ENCODE measurements at regions not wholly inside any gene's neighbourhood (a gene's known extent, or its start where the extent isn't known, plus 50 kb on each side); places are given as distances from the start of the nearest gene placed in this dataset.
"Not testable (repeated sequence)": the region's sequence is repeated elsewhere in the genome, so short reads cannot be mapped to it uniquely, and the experiment has no call there.

GRCh38 chr17:30712859-30713258, 111.6 kb downstream of the CRLF3 start:
- DNase-seq (ENCODE audit: low spot score), result not testable (repeated sequence)

- DNase-seq (ENCODE audit: low spot score), result not testable (repeated sequence)
Observed at GRCh38 chr17:30711626-30712507, 112.6 kb downstream of the CRLF3 start.

- DNase-seq (ENCODE audit: low spot score), result not testable (repeated sequence)
Observed at GRCh38 chr17:30711176-30711575, 113.3 kb downstream of the CRLF3 start.

GRCh38 chr17:30710276-30711088, 114.0 kb downstream of the CRLF3 start:
- DNase-seq (ENCODE audit: low spot score), result not testable (repeated sequence)

GRCh38 chr17:30709561-30710275, 114.8 kb downstream of the CRLF3 start:
- not testable (repeated sequence) for DNase-seq (ENCODE audit: low spot score)

GRCh38 chr17:30709096-30709495, 115.4 kb downstream of the CRLF3 start:
- not testable (repeated sequence) for DNase-seq (ENCODE audit: low spot score)

GRCh38 chr17:30708241-30709078, 116.0 kb downstream of the CRLF3 start:
- DNase-seq (ENCODE audit: low spot score), result peak; percentile 91

GRCh38 chr17:30707724-30708240, 116.7 kb downstream of the CRLF3 start:
- DNase-seq (ENCODE audit: low spot score), result not testable (repeated sequence)

GRCh38 chr17:30706461-30707335, 117.8 kb downstream of the CRLF3 start:
- not testable (repeated sequence) for DNase-seq (ENCODE audit: low spot score)

- DNase-seq (ENCODE audit: low spot score), result not testable (repeated sequence)
Observed at GRCh38 chr17:30706004-30706403, 118.5 kb downstream of the CRLF3 start.

GRCh38 chr17:30701498-30701989, 122.9 kb downstream of the CRLF3 start:
- no peak for DNase-seq (ENCODE audit: low spot score)

- DNase-seq (ENCODE audit: low spot score), result not testable (repeated sequence)
Observed at GRCh38 chr17:30700833-30701232, 123.7 kb downstream of the CRLF3 start.

GRCh38 chr17:30697619-30698460, 126.7 kb downstream of the CRLF3 start:
- not testable (repeated sequence) for DNase-seq (ENCODE audit: low spot score)

GRCh38 chr17:30696234-30696633, 128.3 kb downstream of the CRLF3 start:
- DNase-seq (ENCODE audit: low spot score), result no peak

- peak; percentile 47 for DNase-seq (ENCODE audit: low spot score)
Observed at GRCh38 chr17:30695265-30695811, 129.2 kb downstream of the CRLF3 start.

GRCh38 chr17:30693772-30694171, 130.7 kb downstream of the CRLF3 start:
- not testable (repeated sequence) for DNase-seq (ENCODE audit: low spot score)

GRCh38 chr17:30689266-30690000, 135.1 kb downstream of the CRLF3 start:
- not testable (repeated sequence) for DNase-seq (ENCODE audit: low spot score)

All from H4 (cell line).